Fibroblast of pulmonary artery (primary cell): ENCODE measurements at regions not wholly inside any gene's neighbourhood (a gene's known extent, or its start where the extent isn't known, plus 50 kb on each side); places are given as distances from the start of the nearest gene placed in this dataset.

Experiments used
- DNase-seq: peaks from one replicate; pipeline ENCODE4 v3.0.0-alpha.2; 2010; ENCODE audit warnings: low read depth
- H3K4me3 ChIP-seq: replicated peaks from 2 replicates; pipeline ENCODE4 v1.5.1; 2011; ENCODE audit warnings: low read depth, mild to moderate bottlenecking, control low read depth, low read length, moderate library complexity
- TF ChIP-seq, protein P1 (sequence below): IDR thresholded peaks from 2 replicates; pipeline ENCODE4 v1.5.1; 2011; ENCODE audit warnings: mild to moderate bottlenecking, control low read depth, low read length, inconsistent platforms; ENCODE audit errors: missing control alignments

DNA sequence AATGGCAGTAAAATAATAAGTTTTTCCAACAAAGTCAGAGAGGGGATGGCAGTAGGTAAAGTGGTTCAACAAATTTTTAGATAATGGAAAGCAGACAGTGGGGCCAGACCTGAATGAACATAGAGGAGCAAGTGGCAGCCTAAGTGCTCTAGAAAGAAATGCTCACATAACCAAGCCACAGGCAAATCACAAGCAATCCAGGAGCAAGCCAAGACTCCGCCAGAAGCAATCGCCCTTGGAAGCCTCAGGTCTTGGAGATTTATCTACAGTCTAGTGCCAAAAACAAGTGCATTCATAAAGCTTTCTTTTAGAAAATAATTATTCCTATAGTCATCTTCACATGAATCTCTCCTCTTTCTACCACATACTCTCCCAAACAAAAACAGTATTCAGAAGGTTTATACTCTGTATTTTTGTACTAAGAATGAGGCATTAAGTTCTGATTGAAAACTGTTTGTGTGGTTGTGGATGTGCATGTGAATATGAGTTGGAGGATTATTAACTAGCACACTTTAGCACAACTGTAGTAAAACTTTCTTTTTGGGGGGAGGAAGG lies 375.5 kb downstream of the CDH9 start:
- H3K4me3 ChIP-seq = no peak overlapping the region
- TF ChIP-seq, protein P1, sequence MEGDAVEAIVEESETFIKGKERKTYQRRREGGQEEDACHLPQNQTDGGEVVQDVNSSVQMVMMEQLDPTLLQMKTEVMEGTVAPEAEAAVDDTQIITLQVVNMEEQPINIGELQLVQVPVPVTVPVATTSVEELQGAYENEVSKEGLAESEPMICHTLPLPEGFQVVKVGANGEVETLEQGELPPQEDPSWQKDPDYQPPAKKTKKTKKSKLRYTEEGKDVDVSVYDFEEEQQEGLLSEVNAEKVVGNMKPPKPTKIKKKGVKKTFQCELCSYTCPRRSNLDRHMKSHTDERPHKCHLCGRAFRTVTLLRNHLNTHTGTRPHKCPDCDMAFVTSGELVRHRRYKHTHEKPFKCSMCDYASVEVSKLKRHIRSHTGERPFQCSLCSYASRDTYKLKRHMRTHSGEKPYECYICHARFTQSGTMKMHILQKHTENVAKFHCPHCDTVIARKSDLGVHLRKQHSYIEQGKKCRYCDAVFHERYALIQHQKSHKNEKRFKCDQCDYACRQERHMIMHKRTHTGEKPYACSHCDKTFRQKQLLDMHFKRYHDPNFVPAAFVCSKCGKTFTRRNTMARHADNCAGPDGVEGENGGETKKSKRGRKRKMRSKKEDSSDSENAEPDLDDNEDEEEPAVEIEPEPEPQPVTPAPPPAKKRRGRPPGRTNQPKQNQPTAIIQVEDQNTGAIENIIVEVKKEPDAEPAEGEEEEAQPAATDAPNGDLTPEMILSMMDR = no peak
- DNase-seq = no peak

DNA sequence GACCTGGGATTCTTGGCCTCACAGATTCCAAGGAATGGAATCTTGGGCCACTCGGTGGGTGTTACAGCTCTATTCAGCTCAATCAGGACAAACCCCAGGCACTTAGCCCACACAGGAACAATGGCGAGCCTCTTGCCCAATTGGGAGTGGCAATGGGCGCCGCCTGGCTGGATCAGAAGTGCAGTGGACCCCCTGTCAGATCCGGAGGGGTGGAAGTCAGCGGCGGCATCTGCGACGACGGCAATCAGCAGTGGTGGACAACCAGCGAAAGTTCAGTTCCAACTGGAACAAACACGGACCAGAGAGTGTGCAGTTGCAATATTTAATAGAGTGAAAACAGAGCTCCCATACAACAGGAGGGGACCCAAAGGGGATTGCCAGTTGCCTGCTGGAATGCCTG lies 378.3 kb downstream of the CDH9 start:
- no peak overlapping the region for H3K4me3 ChIP-seq
- DNase-seq = no peak
- TF ChIP-seq, protein P1 = no peak

DNA sequence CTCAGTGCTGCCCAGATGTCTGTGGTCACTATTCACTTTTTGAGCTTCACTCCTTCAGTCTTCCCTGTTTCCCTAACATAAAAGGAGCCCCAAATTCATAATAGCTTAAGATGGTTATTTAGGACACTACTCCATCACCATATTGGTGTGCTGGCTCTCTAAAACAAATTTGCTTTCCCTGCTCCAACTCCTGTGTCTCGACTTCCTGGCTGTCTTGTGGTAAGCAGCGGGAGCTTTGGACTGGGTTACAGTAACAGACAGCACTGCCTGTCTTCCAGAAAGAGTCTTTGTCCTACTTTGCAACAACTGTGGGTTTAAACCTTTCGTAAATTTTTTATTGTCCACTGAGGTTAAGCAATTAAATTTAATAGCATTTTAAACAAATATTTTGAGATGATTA lies 389.4 kb downstream of the CDH9 start:
- no peak overlapping the region for H3K4me3 ChIP-seq
- DNase-seq = no peak
- TF ChIP-seq, protein P1 = no peak

DNA sequence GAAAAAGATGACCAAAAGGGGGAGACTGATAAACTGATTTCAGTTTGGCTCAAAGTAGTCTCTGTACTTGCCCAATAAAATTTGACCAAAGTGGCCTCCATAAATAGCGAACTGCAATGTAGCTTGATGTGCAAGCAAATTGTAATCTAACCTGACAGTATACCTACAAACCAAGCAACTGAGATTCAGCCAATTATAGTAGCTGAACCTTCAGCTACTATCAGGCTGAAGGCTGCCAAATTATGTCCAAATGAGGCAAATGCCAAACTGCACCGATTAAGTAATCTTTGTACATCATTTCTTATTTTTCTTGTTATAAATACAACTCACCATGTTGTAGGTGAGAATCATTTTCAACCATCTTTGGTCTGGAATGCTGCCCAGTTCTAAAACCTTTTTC lies 390.6 kb downstream of the CDH9 start:
- DNase-seq = no peak
- no peak overlapping the region for H3K4me3 ChIP-seq
- TF ChIP-seq, protein P1 = no peak

DNA sequence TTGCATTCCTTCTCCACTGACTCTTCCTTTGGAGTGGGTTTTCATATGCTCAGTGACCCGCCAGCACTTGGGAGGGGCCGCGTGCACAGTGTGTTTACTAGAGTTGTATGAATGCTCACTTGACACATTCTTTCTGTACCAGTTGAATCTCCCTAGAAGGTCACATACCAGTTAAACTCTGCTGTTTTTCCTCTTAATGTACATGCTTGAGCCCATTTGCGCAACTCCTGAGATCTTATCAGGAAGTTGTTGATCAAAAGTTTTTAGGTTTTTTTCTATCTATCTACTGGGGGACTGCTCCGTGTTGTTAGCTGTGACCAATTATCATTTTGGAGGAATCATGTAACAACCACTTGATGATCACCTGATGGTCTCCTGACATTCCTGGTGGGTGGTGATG lies 392.7 kb downstream of the CDH9 start:
- TF ChIP-seq, protein P1 = no peak
- no peak overlapping the region for H3K4me3 ChIP-seq
- no peak for DNase-seq

DNA sequence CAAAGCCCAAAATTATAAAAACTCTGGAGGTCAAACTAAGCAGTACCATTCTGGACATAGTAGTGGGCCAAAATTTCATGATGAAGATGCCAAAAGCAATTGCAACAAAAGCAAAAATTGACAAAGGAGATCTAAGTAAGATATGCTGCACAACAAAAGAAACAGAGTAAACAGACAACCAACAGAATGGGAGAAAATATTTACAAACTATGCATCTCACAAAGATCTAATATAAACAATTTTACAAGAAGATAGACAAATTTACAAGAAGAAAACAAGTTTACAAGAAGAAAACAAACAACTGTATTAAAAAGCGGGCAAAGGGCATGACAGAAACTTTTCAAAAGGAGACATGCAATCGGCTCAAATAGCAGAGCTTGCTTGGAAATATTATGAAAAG lies 396.9 kb downstream of the CDH9 start:
- no peak for DNase-seq
- TF ChIP-seq, protein P1 = no peak
- H3K4me3 ChIP-seq = no peak overlapping the region

DNA sequence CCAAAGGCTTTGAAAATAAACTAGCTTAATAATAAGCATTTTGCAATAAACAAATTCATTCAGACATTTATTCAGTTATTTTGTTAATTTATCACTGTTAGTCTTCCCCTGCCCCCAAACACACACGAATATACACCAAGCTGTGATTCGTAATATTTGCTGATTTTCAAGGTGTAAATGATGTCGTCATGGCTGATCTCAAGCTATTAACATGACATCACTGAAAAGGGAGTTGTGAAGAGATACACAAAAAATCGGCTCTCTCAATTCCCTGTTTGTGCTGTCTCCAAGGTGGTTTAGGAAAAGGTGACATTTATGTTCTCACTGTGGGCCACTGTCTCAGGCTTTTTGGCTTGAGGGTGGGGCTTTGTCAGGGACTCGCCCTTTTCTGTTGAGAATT lies 413.3 kb downstream of the CDH9 start:
- TF ChIP-seq, protein P1 = no peak
- H3K4me3 ChIP-seq = no peak overlapping the region
- DNase-seq = no peak
